ENCODE measurements at regions not wholly inside any gene's neighbourhood (a gene's known extent, or its start where the extent isn't known, plus 50 kb on each side); places are given as distances from the start of the nearest gene placed in this dataset.

DNA sequence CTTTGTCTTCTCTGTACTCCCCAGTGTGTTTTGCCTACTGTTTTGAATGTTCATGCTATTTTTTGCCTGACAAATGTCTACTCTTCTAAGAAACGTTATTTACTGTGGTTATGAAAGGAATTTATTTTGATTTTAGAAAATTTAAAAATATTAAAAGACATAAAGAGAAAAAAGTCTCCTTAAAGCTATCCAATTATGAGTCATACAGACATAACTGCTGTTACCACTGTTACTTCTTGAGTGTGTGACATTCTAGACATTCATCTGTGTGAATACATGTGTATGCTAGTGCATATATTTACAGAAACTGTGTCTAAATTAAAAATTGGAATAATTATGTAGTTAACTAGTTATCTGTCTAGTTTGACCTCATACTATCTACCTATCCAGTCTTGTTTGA lies 187.6 kb upstream of the SGCG start:
- H3K4ac ChIP-seq (ENCODE audit: low read depth, low read length): no peak overlapping the region
- no peaks in the 10 kb centered on the region for H3K27me3 ChIP-seq (ENCODE audit: insufficient read depth, low read length)
- H3K23me2 ChIP-seq (ENCODE audit: insufficient read length, low read depth, low read length, poor library complexity, severe bottlenecking): no peaks in the 10 kb centered on the region
- H3K4me1 Mint-ChIP-seq: peaks cover 0 to 5% of the 10 kb centered on the region in 2 experiments; a peak in 3 of 4 replicates
- no peak overlapping the region for H4K5ac ChIP-seq (ENCODE audit: insufficient read length, low read depth, low read length)
- no peak overlapping the region for H2BK12ac ChIP-seq (ENCODE audit: insufficient read length, low read depth, low read length)
- H3T11ph ChIP-seq (ENCODE audit: low read length): no peak overlapping the region
- H3K9me3 Mint-ChIP-seq: peaks cover 0 to 7% of the 10 kb centered on the region in 2 experiments; a peak in 3 of 5 replicates
- H3K36me3 Mint-ChIP-seq (ENCODE audit: insufficient read depth in 1 of 3, low read depth in 3 of 3): peaks cover 0 to 4% (median 0%) of the 10 kb centered on the region in 3 experiments; a peak in 3 of 7 replicates
- no peaks in the 10 kb centered on the region for H3K79me1 ChIP-seq (ENCODE audit: insufficient read depth, low read depth, low read length, poor library complexity, severe bottlenecking)
- H3K4me1 ChIP-seq (ENCODE audit: insufficient read depth, low read length): no peaks in the 10 kb centered on the region
- no peak overlapping the region for H3K56ac ChIP-seq (ENCODE audit: insufficient read length, low read depth, low read length)
- H2BK15ac ChIP-seq (ENCODE audit: low read depth, low read length): no peak overlapping the region
- H3K4me3 Mint-ChIP-seq: no peak overlapping the region
- H2BK5ac ChIP-seq (ENCODE audit: insufficient read length, low read length): no peak overlapping the region
- H3K9ac ChIP-seq (ENCODE audit: extremely low read depth, insufficient read length, low read length): no peak overlapping the region
- no peak overlapping the region for H3K18ac ChIP-seq (ENCODE audit: insufficient read length, low read depth, low read length)
- H4K20me1 ChIP-seq (ENCODE audit: control insufficient read depth, insufficient read depth, insufficient read length): no peaks in the 10 kb centered on the region
- no peak for DNase-seq
- WGBS (ENCODE audit: extremely low coverage, insufficient read length, low lambda C conversion rate): no CpG with 5 or more reads among the region's 1 CpG
- H2AK5ac ChIP-seq (ENCODE audit: insufficient read length, low read length): no peak overlapping the region
- no peak overlapping the region for H2BK20ac ChIP-seq (ENCODE audit: low read depth, low read length, poor library complexity, severe bottlenecking)
- no peak overlapping the region for H3K23ac ChIP-seq (ENCODE audit: insufficient read length, low read depth, low read length)
- TF ChIP-seq, protein P1, sequence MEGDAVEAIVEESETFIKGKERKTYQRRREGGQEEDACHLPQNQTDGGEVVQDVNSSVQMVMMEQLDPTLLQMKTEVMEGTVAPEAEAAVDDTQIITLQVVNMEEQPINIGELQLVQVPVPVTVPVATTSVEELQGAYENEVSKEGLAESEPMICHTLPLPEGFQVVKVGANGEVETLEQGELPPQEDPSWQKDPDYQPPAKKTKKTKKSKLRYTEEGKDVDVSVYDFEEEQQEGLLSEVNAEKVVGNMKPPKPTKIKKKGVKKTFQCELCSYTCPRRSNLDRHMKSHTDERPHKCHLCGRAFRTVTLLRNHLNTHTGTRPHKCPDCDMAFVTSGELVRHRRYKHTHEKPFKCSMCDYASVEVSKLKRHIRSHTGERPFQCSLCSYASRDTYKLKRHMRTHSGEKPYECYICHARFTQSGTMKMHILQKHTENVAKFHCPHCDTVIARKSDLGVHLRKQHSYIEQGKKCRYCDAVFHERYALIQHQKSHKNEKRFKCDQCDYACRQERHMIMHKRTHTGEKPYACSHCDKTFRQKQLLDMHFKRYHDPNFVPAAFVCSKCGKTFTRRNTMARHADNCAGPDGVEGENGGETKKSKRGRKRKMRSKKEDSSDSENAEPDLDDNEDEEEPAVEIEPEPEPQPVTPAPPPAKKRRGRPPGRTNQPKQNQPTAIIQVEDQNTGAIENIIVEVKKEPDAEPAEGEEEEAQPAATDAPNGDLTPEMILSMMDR (conservative IDR thresholded peaks at IDR 0.05): no peak
- H3K9me3 ChIP-seq (ENCODE audit: control insufficient read depth, low read depth, low read length): no peaks in the 10 kb centered on the region
- H2BK120ac ChIP-seq (ENCODE audit: low read depth, low read length, poor library complexity, severe bottlenecking): no peak overlapping the region
- no peak overlapping the region; a peak in 1 of 7 replicates for H3K27ac Mint-ChIP-seq
- no peak overlapping the region for H3K27ac ChIP-seq (ENCODE audit: insufficient read length, low read depth, low read length)
- no peak overlapping the region for H3K14ac ChIP-seq (ENCODE audit: insufficient read depth, low read length)
- no peaks in the 10 kb centered on the region for H3K79me2 ChIP-seq (ENCODE audit: insufficient read depth, low read length)
- no peaks in the 10 kb centered on the region for H3K27me3 Mint-ChIP-seq (ENCODE audit: low read depth)
- H3K4me2 ChIP-seq (ENCODE audit: insufficient read depth, insufficient read length, low read length): no peak overlapping the region
- no peak overlapping the region for H2AFZ ChIP-seq (ENCODE audit: low read length)
- no peak overlapping the region for H4K91ac ChIP-seq (ENCODE audit: insufficient read length, low read depth, low read length)
- no peak overlapping the region for H4K8ac ChIP-seq (replicated peaks; ENCODE audit: insufficient read length, low read depth, low read length)
